ENCODE measurements at regions not wholly inside any gene's neighbourhood (a gene's known extent, or its start where the extent isn't known, plus 50 kb on each side); places are given as distances from the start of the nearest gene placed in this dataset.
A peak's percentile ranks its signal among the peaks of the same experiment; 100 is the strongest.

- no peak for TF ChIP-seq EZH2 (IDR thresholded peaks at IDR 0.05; ENCODE audit: borderline replicate concordance, insufficient read depth, low read depth, low read length, poor library complexity, severe bottlenecking)
- no peak for TF ChIP-seq CTCF (IDR thresholded peaks at IDR 0.05)
- no peak overlapping the region for H2AFZ ChIP-seq (ENCODE audit: insufficient read depth, low read depth, low read length, poor library complexity, severe bottlenecking)
- no peak for ATAC-seq (ENCODE audit: low read depth)
- H3K4me1 ChIP-seq (ENCODE audit: control insufficient read depth in 2 of 2, insufficient read depth in 2 of 2, low read length in 2 of 2): peaks cover 0 to 4% of the 10 kb centered on the region in 2 donors
- no peak overlapping the region for H3K9ac ChIP-seq (ENCODE audit: low read length)
- POLR2A ChIA-PET: no interaction called here
- H3K36me3 ChIP-seq (replicated peaks in 1 of 2; ENCODE audit: control extremely low read depth in 1 of 2, control insufficient read depth in 1 of 2, extremely low read depth in 1 of 2, insufficient read depth in 2 of 2, low read length in 1 of 2): no peaks in the 10 kb centered on the region
- H3K9me3 ChIP-seq (ENCODE audit: control extremely low read depth in 1 of 3, control insufficient read depth in 2 of 3, insufficient read depth in 1 of 3, low read length in 2 of 3): peaks cover 0 to 4% (median 0%) of the 10 kb centered on the region in 3 donors
- Mint-ChIP-seq H3K4me3 (no peak overlapping the region), H3K27me3 (peaks cover 10% of the 10 kb centered on the region), H3K27ac (no peak overlapping the region), H3K9me3 (ENCODE audit: insufficient read depth) (no peaks in the 10 kb centered on the region), H3K4me1 (peaks cover 22% of the 10 kb centered on the region)
- H4K20me1 ChIP-seq (ENCODE audit: control insufficient read depth, insufficient read depth, low read length, poor library complexity, severe bottlenecking): no peaks in the 10 kb centered on the region
- no peaks in the 10 kb centered on the region for H3K79me2 ChIP-seq (ENCODE audit: control insufficient read depth, insufficient read depth, low read length)
- no CpG with 5 or more reads among the region's 5 CpGs for WGBS (ENCODE audit: insufficient coverage)
- no peak for DNase-seq
- H3K27ac ChIP-seq (ENCODE audit: low read length in 2 of 2): no peak overlapping the region
- CTCF ChIA-PET: interaction anchor here (1.2 kb wide), 1 partner anchor 11 kb away, joined by 3 read pairs; no protein-coding TSS in a partner anchor
- intact Hi-C loops (cut with micrococcal nuclease): no loop called here
- H3K4me2 ChIP-seq (replicated peaks; ENCODE audit: low read depth, low read length, poor library complexity, severe bottlenecking): no peak overlapping the region
- H3K4me3 ChIP-seq (ENCODE audit: control extremely low read depth in 1 of 5, extremely low read depth in 1 of 5, insufficient read depth in 1 of 5, low read depth in 2 of 5, low read length in 4 of 5): no peak overlapping the region
- H3K27me3 ChIP-seq (replicated peaks in 1 of 4; ENCODE audit: control extremely low read depth in 1 of 4, control insufficient read depth in 3 of 4, insufficient read depth in 4 of 4, low read length in 3 of 4): peaks cover 0 to 2% (median 1%) of the 10 kb centered on the region in 4 experiments
These were observed 1160.2 kb downstream of the TMEM121 start for GRCh38 chr14:106686533-106686932.

DNA sequence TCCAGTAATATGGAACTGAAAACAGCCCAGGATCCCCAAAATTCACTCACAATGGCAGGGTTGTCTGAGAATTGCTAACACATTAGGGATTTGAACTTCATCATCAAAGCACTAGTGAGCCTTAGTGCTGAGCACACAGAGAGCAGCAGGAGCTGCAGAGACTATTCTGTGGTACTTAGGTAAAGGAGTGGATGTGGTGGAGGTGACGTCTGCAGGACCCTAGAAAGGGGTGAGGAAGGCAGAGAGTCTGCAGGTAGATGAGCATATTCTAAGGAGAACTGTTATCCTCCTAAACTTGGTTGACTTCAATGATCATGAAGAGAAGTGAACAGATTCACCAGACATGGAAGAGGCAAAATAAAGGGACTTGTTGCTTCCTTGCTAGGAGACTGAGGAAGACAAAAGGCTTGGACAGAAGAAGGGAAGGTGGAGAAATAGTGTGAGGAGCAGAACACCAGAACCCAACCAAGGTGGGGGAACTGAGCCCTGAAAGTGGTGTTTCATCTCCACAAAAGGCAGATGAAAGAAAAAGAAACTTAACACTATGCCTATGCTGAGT is 1164.0 kb downstream of the TMEM121 start:
- no peak overlapping the region for H3K9ac ChIP-seq (ENCODE audit: low read length)
- H3K36me3 ChIP-seq (replicated peaks in 1 of 2; ENCODE audit: control extremely low read depth in 1 of 2, control insufficient read depth in 1 of 2, extremely low read depth in 1 of 2, insufficient read depth in 2 of 2, low read length in 1 of 2): no peaks in the 10 kb centered on the region
- H3K27me3 ChIP-seq (replicated peaks in 1 of 4; ENCODE audit: control extremely low read depth in 1 of 4, control insufficient read depth in 3 of 4, insufficient read depth in 4 of 4, low read length in 3 of 4): peaks cover 0 to 2% (median 0%) of the 10 kb centered on the region in 4 experiments
- no peaks in the 10 kb centered on the region for H3K9me3 Mint-ChIP-seq (ENCODE audit: insufficient read depth)
- H4K20me1 ChIP-seq (ENCODE audit: control insufficient read depth, insufficient read depth, low read length, poor library complexity, severe bottlenecking): no peaks in the 10 kb centered on the region
- H3K4me2 ChIP-seq (replicated peaks; ENCODE audit: low read depth, low read length, poor library complexity, severe bottlenecking): no peak overlapping the region
- H3K9me3 ChIP-seq (ENCODE audit: control extremely low read depth in 1 of 3, control insufficient read depth in 2 of 3, insufficient read depth in 1 of 3, low read length in 2 of 3): peaks cover 0 to 15% (median 5%) of the 10 kb centered on the region in 3 donors
- peaks cover 4% of the 10 kb centered on the region for H3K27me3 Mint-ChIP-seq
- H3K4me3 Mint-ChIP-seq: no peak overlapping the region
- no peak overlapping the region for H3K27ac ChIP-seq (ENCODE audit: low read length in 2 of 2)
- 77% methylated on average over 1 of the region's 1 CpG for WGBS (ENCODE audit: insufficient coverage)
- H2AFZ ChIP-seq (ENCODE audit: insufficient read depth, low read depth, low read length, poor library complexity, severe bottlenecking): no peak overlapping the region
- H3K4me1 Mint-ChIP-seq: peaks cover 10% of the 10 kb centered on the region
- no peaks in the 10 kb centered on the region for H3K79me2 ChIP-seq (ENCODE audit: control insufficient read depth, insufficient read depth, low read length)
- ChIA-PET CTCF (interaction anchor here (1.0 to 2.3 kb wide), 4 partner anchors 8 to 89 kb away, joined by 3 to 9 read pairs (median 3); no protein-coding TSS in a partner anchor), POLR2A (no interaction called here)
- H3K4me3 ChIP-seq (ENCODE audit: control extremely low read depth in 1 of 5, extremely low read depth in 1 of 5, insufficient read depth in 1 of 5, low read depth in 2 of 5, low read length in 4 of 5): no peak overlapping the region
- ATAC-seq (ENCODE audit: low read depth) (no peak), DNase-seq (no peak)
- H3K27ac Mint-ChIP-seq: peak overlapping the region; percentile 4
- intact Hi-C loops (cut with micrococcal nuclease): no loop called here
- TF ChIP-seq EZH2 (IDR thresholded peaks at IDR 0.05; ENCODE audit: borderline replicate concordance, insufficient read depth, low read depth, low read length, poor library complexity, severe bottlenecking): no peak
- TF ChIP-seq CTCF (IDR thresholded peaks at IDR 0.05): no peak
- H3K4me1 ChIP-seq (ENCODE audit: control insufficient read depth in 2 of 2, insufficient read depth in 2 of 2, low read length in 2 of 2): peaks cover 5 to 6% of the 10 kb centered on the region in 2 donors
